ENCODE measurements at regions not wholly inside any gene's neighbourhood (a gene's known extent, or its start where the extent isn't known, plus 50 kb on each side); places are given as distances from the start of the nearest gene placed in this dataset.

DNA sequence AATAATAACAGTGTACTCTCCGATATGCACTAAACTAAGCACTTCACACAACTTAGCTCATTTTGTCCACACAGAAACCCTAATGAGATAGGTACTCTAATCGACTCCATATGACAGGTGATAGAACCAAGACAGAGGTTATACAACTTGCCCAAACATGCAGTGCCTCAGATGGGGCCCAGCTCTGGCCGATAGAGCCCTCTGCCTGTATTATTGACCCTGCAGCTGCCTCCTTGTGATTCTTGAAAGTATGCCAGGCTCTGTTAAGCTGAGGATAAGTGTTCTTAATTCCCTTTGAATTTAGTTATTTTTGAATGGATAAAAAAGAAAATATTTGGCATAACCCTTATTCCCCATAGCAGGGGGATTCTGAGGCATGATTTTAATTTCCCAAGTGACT, 78.5 kb downstream of the HMHB1 start:
- no peak for TF ChIP-seq SUZ12 (IDR thresholded peaks at IDR 0.05; ENCODE audit: extremely low read depth, insufficient read depth, insufficient read length)
- TF ChIP-seq YY1 (IDR thresholded peaks at IDR 0.05; ENCODE audit: insufficient read depth, insufficient read length), result no peak
